ENCODE measurements at regions not wholly inside any gene's neighbourhood (a gene's known extent, or its start where the extent isn't known, plus 50 kb on each side); places are given as distances from the start of the nearest gene placed in this dataset.
"Not testable (repeated sequence)": the region's sequence is repeated elsewhere in the genome, so short reads cannot be mapped to it uniquely, and the experiment has no call there.

GRCh38 chr6:168171673-168172353, 92.8 kb upstream of the FRMD1 start:
- Histone ChIP-seq H3K27me3 (no peaks in the 10 kb centered on the region), H4K20me1 (ENCODE audit: insufficient read depth, poor library complexity, severe bottlenecking) (no peaks in the 10 kb centered on the region), H3K9me2 (replicated peaks; ENCODE audit: insufficient read depth) (no peaks in the 10 kb centered on the region), H2AFZ (no peak overlapping the region), H3K4me3 (no peak overlapping the region), H3K9me3 (ENCODE audit: low read depth) (no peaks in the 10 kb centered on the region), H3K27ac (peak overlapping the region; percentile 5), H3K4me2 (no peak overlapping the region), H3K79me2 (no peaks in the 10 kb centered on the region), H3K36me3 (replicated peaks; ENCODE audit: insufficient read depth, low read depth) (no peaks in the 10 kb centered on the region), H3K4me1 (ENCODE audit: insufficient read depth) (peaks cover 5% of the 10 kb centered on the region)
- TF ChIP-seq, protein P1, sequence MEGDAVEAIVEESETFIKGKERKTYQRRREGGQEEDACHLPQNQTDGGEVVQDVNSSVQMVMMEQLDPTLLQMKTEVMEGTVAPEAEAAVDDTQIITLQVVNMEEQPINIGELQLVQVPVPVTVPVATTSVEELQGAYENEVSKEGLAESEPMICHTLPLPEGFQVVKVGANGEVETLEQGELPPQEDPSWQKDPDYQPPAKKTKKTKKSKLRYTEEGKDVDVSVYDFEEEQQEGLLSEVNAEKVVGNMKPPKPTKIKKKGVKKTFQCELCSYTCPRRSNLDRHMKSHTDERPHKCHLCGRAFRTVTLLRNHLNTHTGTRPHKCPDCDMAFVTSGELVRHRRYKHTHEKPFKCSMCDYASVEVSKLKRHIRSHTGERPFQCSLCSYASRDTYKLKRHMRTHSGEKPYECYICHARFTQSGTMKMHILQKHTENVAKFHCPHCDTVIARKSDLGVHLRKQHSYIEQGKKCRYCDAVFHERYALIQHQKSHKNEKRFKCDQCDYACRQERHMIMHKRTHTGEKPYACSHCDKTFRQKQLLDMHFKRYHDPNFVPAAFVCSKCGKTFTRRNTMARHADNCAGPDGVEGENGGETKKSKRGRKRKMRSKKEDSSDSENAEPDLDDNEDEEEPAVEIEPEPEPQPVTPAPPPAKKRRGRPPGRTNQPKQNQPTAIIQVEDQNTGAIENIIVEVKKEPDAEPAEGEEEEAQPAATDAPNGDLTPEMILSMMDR (IDR thresholded peaks at IDR 0.05; ENCODE audit: poor library complexity) = no peak
- TF ChIP-seq EZH2phosphoT487 (IDR thresholded peaks at IDR 0.05; ENCODE audit: low read depth, severe bottlenecking, unreplicated experiment) (no peak), EZH2 (IDR thresholded peaks at IDR 0.05; ENCODE audit: borderline replicate concordance) (no peak)
- no peak for DNase-seq (ENCODE audit: low spot score)
- WGBS (ENCODE audit: low lambda C conversion rate, missing lambda C conversion rate) = 25% methylated on average over 4 of the region's 4 CpGs

- Histone ChIP-seq H3K4me2 (no peak overlapping the region), H3K9me2 (replicated peaks; ENCODE audit: insufficient read depth) (no peaks in the 10 kb centered on the region), H2AFZ (no peak overlapping the region), H3K9me3 (ENCODE audit: low read depth) (no peaks in the 10 kb centered on the region), H3K27ac (no peak overlapping the region), H3K36me3 (replicated peaks; ENCODE audit: insufficient read depth, low read depth) (no peaks in the 10 kb centered on the region), H4K20me1 (ENCODE audit: insufficient read depth, poor library complexity, severe bottlenecking) (no peaks in the 10 kb centered on the region), H3K4me1 (ENCODE audit: insufficient read depth) (peaks cover 5% of the 10 kb centered on the region), H3K4me3 (no peak overlapping the region), H3K27me3 (no peaks in the 10 kb centered on the region), H3K79me2 (no peaks in the 10 kb centered on the region)
- 92% methylated on average over 16 of the region's 16 CpGs for WGBS (ENCODE audit: low lambda C conversion rate, missing lambda C conversion rate)
- TF ChIP-seq, protein P1 (IDR thresholded peaks at IDR 0.05; ENCODE audit: poor library complexity) = no peak
- TF ChIP-seq EZH2 (IDR thresholded peaks at IDR 0.05; ENCODE audit: borderline replicate concordance) (no peak), EZH2phosphoT487 (IDR thresholded peaks at IDR 0.05; ENCODE audit: low read depth, severe bottlenecking, unreplicated experiment) (no peak)
- no peak for DNase-seq (ENCODE audit: low spot score)
Observed at GRCh38 chr6:168170841-168171601, 92.0 kb upstream of the FRMD1 start.

- Histone ChIP-seq H3K9me2 (replicated peaks; ENCODE audit: insufficient read depth) (no peaks in the 10 kb centered on the region), H3K9me3 (ENCODE audit: low read depth) (no peaks in the 10 kb centered on the region), H3K27ac (no peak overlapping the region), H3K4me3 (no peak overlapping the region), H3K4me2 (no peak overlapping the region), H2AFZ (no peak overlapping the region), H3K36me3 (replicated peaks; ENCODE audit: insufficient read depth, low read depth) (no peaks in the 10 kb centered on the region), H3K4me1 (ENCODE audit: insufficient read depth) (peaks cover 5% of the 10 kb centered on the region), H3K27me3 (no peaks in the 10 kb centered on the region), H3K79me2 (no peaks in the 10 kb centered on the region), H4K20me1 (ENCODE audit: insufficient read depth, poor library complexity, severe bottlenecking) (no peaks in the 10 kb centered on the region)
- DNase-seq (ENCODE audit: low spot score) = no peak
- no peak for TF ChIP-seq EZH2phosphoT487 (IDR thresholded peaks at IDR 0.05; ENCODE audit: low read depth, severe bottlenecking, unreplicated experiment)
- no peak for TF ChIP-seq EZH2 (IDR thresholded peaks at IDR 0.05; ENCODE audit: borderline replicate concordance)
- TF ChIP-seq, protein P1 (IDR thresholded peaks at IDR 0.05; ENCODE audit: poor library complexity) = no peak
- WGBS (ENCODE audit: low lambda C conversion rate, missing lambda C conversion rate) = 95% methylated on average over 11 of the region's 11 CpGs
Observed at GRCh38 chr6:168169624-168170023, 90.6 kb upstream of the FRMD1 start.

DNA sequence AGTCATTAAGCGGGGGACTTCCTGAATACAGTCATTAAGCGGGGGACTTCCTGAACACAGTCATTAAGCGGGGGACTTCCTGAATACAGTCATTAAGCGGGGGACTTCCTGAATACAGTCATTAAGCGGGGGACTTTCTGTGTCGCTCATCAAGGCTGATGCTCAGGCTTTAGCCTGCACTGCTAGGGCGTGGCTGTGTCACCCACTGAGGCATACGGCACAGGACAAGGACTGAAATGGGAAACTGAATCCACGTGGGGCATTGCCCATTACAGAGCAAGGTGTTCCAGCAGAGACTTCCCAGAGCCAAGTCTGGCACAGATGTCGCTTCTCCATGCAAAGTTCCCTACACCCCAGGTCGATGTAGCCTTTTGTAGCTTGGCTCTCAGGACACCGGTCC, 89.9 kb upstream of the FRMD1 start:
- not testable (repeated sequence) for H3K4me3 ChIP-seq; DNase-seq (ENCODE audit: low spot score); H3K36me3 ChIP-seq (replicated peaks; ENCODE audit: insufficient read depth, low read depth); H3K27ac ChIP-seq; H3K27me3 ChIP-seq; H3K9me3 ChIP-seq (ENCODE audit: low read depth); H3K4me1 ChIP-seq (ENCODE audit: insufficient read depth); H3K4me2 ChIP-seq; H4K20me1 ChIP-seq (ENCODE audit: insufficient read depth, poor library complexity, severe bottlenecking); H3K79me2 ChIP-seq; H2AFZ ChIP-seq; H3K9me2 ChIP-seq (replicated peaks; ENCODE audit: insufficient read depth)
- 89% methylated on average over 9 of the region's 12 CpGs for WGBS (ENCODE audit: low lambda C conversion rate, missing lambda C conversion rate)

GRCh38 chr6:168168330-168168729, 89.3 kb upstream of the FRMD1 start:
- not testable (repeated sequence) for H3K27me3 ChIP-seq; H4K20me1 ChIP-seq (ENCODE audit: insufficient read depth, poor library complexity, severe bottlenecking); H3K4me2 ChIP-seq; H3K9me2 ChIP-seq (replicated peaks; ENCODE audit: insufficient read depth); H3K27ac ChIP-seq; H3K4me3 ChIP-seq; H3K79me2 ChIP-seq; H3K4me1 ChIP-seq (ENCODE audit: insufficient read depth); H3K9me3 ChIP-seq (ENCODE audit: low read depth); H3K36me3 ChIP-seq (replicated peaks; ENCODE audit: insufficient read depth, low read depth); DNase-seq (ENCODE audit: low spot score); H2AFZ ChIP-seq
- WGBS (ENCODE audit: low lambda C conversion rate, missing lambda C conversion rate) = 98% methylated on average over 10 of the region's 13 CpGs

Data from hepatocyte (in vitro differentiated cells).